Posterior vena cava (tissue), 2 donors: ENCODE measurements at regions not wholly inside any gene's neighbourhood (a gene's known extent, or its start where the extent isn't known, plus 50 kb on each side); places are given as distances from the start of the nearest gene placed in this dataset.
A peak's percentile ranks its signal among the peaks of the same experiment; 100 is the strongest.

Experiments
- DNase-seq: peaks from one replicate; pipeline ENCODE4 v3.0.0-alpha.2; 2020; ENCODE audit warnings: low spot score
- intact Hi-C, 2 donors: fragments of 100-400 bp; cut with DNase I; formaldehyde crosslinking; loops; one replicate each; pipeline versions ENCODE4 v1.14.1 to v1.14.2; 2022 to 2023
- donor health status: DM: yes; HTN: yes; CAD: no.
- donor health status: DM: yes; HTN: yes; CAD: no.

GRCh38 chr12:92595663-92596062 is 107.1 kb upstream of the PLEKHG7 start:
- no peak for DNase-seq
- intact Hi-C loops = no loop called here

- intact Hi-C loops = no loop called here
- peak; percentile 78 for DNase-seq
Observed at GRCh38 chr12:92593734-92594402, 108.9 kb upstream of the PLEKHG7 start.

GRCh38 chr12:92585115-92585727 is 117.6 kb upstream of the PLEKHG7 start:
- DNase-seq = no peak
- intact Hi-C loops = no loop called here

DNA sequence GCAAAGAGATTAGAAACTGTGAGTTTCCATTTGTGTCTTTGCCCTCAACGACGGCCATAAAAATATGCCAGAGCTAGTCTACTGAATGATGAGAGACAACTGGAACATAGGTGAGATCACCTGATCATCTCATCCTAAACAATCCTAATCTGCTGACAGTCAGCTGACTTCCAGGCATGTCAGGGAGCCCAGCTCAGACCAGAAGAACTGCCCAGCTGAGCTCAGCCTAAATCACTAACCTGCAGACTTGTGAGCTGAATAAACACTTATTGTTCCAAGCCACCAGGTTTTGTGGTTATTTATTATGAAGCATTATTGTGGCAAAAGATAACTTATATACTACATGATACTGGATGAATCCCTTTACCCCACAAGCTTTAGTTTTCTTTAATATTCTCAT is 118.9 kb upstream of the PLEKHG7 start:
- intact Hi-C loops = no loop called here
- no peak for DNase-seq

DNA sequence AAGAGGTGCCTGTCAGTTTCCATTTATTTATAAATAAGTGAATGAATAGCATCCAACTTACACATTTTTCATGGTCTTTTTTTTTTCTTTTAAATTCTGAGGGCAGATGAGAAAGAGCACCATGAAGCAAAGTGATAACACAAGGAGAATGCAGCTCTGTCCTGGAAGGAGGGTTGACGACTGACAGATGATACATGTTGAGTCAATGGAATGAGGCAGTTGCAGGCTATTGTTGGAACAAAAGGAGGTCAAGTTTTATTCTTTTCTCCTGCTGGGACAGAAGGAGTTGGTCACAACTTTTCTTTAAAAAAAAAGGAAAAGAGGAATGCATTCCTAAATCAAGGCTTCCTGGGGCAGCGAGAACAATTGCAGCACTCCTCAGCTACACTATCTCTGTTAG is 119.9 kb upstream of the PLEKHG7 start:
- intact Hi-C loops = no loop called here
- no peak for DNase-seq

DNA sequence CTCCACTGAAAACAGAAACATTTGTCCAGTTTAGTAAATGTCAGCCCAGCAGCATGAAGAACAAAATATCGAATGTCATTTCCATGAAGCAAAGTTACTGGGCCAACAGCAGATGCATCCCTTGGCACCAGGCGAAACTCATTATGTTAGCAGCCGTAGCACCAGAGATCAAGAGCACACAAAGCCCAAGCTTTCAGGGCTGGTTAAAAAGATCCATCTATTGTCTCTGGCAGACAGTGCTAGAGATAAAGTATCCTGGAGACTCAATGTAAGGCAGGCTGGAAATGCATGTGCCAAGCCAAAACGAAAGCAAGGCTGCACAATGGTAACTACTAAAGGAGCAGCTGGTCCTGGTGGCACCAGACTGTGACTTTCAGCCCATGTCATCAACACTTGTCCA is 120.3 kb upstream of the PLEKHG7 start:
- no peak for DNase-seq
- intact Hi-C loops = no loop called here

- intact Hi-C loops = no loop called here
- DNase-seq = no peak
Observed at GRCh38 chr12:92581604-92582003, 121.2 kb upstream of the PLEKHG7 start.

GRCh38 chr12:92574911-92575570 is 127.7 kb upstream of the PLEKHG7 start:
- no peak for DNase-seq
- intact Hi-C loops = loop anchor here in 1 of 2 donors (5.0 kb wide), 1 partner anchor 1193 kb away; no protein-coding TSS in a partner anchor

DNA sequence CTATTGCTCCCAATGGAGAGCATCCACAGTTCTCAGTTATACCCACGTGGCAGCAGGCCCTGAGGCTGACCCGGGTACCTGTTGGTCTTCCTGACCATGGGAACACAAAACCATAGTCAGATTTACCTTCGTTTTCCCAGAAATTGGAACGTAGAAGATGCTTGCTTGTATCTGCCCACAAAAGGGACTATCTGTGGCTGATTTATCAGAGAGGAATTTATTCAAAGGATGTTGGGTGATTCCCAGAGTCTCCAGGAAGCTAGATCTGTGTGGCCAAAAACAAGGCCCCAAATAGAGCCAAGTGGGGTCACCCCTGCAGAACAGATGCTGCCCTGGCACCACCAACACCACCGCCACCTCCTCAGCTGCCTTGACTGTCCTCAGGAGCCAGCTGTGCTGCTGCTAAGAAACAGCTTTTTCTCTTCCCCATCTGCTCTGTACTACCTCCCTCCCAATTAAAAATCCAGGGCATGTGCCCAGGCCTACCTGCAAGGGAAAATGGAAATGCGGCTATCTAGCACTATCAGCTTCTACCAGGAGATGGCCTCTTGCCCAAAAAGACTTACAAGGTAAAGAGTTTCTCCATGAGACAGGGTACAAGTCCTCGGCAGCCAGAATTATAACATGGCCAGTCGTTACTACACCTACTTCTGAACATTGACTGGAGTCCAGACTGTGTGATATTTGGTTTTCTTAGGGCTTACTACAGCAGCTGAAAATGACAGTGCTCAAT is 128.6 kb upstream of the PLEKHG7 start:
- intact Hi-C loops = loop anchor here in 1 of 2 donors (5.0 kb wide), 1 partner anchor 1192 kb away; no protein-coding TSS in a partner anchor

DNA sequence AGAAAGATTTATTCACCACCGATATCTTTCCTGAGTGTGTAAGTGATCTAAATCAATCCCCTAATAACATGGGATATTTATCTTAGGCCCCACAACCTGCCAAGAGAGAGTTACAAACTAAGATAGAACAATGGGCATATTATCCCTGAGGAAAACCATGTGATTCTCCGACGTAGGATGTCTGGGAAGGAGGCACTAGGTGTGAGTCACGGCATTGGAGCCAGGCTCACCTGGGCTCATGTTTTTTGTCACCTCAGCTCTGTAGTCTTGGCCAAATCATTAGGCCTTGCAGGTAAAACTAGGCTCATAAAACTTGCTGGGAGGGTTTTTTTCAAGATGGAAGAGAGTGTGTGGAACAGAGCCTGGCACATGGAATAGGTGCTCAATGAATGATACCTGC is 129.7 kb upstream of the PLEKHG7 start:
- no peak for DNase-seq
- intact Hi-C loops = loop anchor here in 1 of 2 donors (5.0 kb wide), 1 partner anchor 1191 kb away; no protein-coding TSS in a partner anchor

More for the DNA sequence above, 128.6 kb upstream of the PLEKHG7 start:
- DNase-seq = no peak

DNA sequence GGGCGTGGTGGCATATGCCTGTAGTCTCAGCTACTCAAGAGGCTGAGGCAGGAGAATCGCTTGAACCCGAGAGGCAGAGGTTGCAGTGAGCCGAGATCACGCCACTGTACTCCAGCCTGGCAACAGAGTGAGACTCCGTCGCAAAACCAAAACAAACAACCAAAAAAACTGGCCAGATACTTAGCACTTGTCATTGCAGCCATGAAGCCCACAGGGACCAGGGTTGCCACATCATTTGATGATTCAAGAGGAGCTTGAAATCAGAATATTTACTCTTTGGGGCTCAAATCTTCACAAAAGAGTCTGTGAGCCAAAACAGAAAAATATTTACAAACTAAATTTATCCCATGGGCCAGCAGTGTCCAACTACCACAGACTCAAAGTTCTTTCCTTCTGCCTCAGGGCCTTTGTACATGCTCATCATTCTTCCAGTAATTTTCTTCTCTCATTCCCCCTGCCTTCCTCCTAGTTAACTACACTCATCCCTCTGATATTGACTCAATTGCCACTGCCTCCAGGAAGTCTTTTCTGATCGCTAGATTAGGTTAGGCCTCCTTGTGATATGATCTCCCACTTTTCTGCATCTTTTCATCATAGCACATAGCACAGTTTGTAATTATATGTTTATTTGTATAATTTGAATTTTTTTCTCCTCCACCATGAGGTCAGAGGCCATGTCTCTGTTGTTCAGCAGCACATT is 130.8 kb upstream of the PLEKHG7 start:
- DNase-seq = no peak
- intact Hi-C loops = loop anchor here in 1 of 2 donors (5.0 kb wide), 1 partner anchor 1190 kb away; no protein-coding TSS in a partner anchor

DNA sequence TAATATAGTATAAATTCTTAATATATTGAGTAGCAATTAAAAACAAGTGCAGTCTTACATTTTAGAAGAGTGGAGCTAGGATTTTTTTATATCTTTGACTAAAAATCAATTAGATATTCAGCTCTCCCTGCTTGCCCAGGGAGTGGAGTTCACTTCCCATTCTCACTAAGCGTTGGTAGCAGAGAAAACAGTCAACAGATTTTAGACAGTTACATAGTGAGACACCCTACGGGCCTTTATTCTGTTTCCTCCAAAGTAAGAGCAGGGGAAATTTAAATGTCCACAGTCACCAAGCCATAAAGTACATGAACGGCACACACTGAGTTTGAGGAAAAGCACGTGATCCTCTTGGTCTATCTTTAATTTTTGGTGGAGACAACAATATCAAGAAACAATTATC is 131.6 kb upstream of the PLEKHG7 start:
- intact Hi-C loops = loop anchor here in 1 of 2 donors (5.0 kb wide), 1 partner anchor 1189 kb away; no protein-coding TSS in a partner anchor

DNA sequence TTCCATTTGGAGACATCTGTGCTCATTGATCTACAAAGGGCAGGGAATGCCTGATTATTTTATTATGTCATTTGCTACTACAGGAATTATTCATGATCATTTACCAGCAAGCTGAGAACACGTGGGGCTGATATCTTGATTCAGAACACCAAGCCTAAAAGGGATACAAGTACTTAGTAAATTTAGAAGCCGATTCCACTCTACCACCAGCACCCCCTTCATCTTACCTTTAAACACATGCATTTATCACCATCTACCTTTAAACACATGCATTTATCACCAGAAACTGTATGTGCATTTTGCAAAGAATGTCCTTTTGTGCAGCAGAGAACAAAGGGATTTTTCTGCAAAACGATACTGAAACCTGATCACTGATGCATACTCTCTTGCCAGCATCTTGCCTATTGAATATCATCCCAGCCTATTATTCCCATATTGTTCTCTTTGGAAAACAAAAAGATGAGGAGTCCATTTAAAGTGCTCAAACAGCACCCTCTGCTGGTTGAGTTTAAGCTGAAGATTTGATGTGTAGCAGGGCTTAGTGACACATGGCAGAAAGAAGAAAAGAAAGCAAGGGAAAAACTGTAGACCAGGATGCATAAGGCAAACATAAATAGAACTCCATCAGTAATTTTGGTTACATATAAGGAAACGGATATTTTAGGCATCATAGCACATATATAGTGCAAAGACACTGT is 132.6 kb upstream of the PLEKHG7 start:
- intact Hi-C loops = loop anchor here in 1 of 2 donors (5.0 kb wide), 1 partner anchor 1188 kb away; no protein-coding TSS in a partner anchor
- no peak for DNase-seq

More for the DNA sequence above, 131.6 kb upstream of the PLEKHG7 start:
- no peak for DNase-seq

DNA sequence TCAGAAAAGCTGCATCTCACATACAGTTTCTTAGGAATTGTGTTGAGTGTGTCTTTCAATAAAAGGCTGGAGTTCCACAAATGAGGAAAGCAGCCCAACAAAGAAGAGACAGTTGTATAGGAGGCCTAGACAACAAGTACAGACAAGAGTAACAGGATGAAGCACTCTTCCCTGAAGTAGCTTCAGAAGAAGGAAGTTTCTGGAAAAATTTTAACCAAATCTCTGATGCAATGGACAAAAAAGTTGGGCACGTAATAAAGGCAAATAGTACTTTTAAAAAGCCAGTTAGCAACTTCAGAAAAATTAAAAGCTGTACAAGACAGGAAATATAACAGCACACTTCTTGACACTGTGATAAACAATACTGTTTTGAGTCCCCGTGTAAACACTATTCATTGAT is 134.1 kb upstream of the PLEKHG7 start:
- no peak for DNase-seq
- intact Hi-C loops = loop anchor here in 1 of 2 donors (10.0 kb wide), 1 partner anchor 424 kb away; the partner anchor contains the start of gene BTG1

GRCh38 chr12:92566448-92567019 is 136.3 kb upstream of the PLEKHG7 start:
- no peak for DNase-seq
- intact Hi-C loops = loop anchor here in 1 of 2 donors (10.0 kb wide), 1 partner anchor 422 kb away; the partner anchor contains the start of gene BTG1

GRCh38 chr12:92563819-92564218 is 139.0 kb upstream of the PLEKHG7 start:
- intact Hi-C loops = loop anchor here (5.0 to 10.0 kb wide), 2 partner anchors 417 to 419 kb away; partner anchors contain the start of gene BTG1 (in 2 of the 2)

GRCh38 chr12:92562063-92562734 is 140.6 kb upstream of the PLEKHG7 start:
- intact Hi-C loops = loop anchor here (5.0 to 10.0 kb wide), 2 partner anchors 415 to 417 kb away; partner anchors contain the start of gene BTG1 (in 2 of the 2)
- DNase-seq = no peak

More at GRCh38 chr12:92563819-92564218, 139.0 kb upstream of the PLEKHG7 start:
- no peak for DNase-seq
